GM21381 (cell line): ENCODE measurements at regions not wholly inside any gene's neighbourhood (a gene's known extent, or its start where the extent isn't known, plus 50 kb on each side); places are given as distances from the start of the nearest gene placed in this dataset.
"Not testable (repeated sequence)": the region's sequence is repeated elsewhere in the genome, so short reads cannot be mapped to it uniquely, and the experiment has no call there.

Experiments
- ATAC-seq: cut with Tn5 transposase; IDR thresholded peaks from one replicate; pipeline ENCODE4 v1.9.1; 2021; ENCODE audit warnings: mild to moderate bottlenecking, moderate library complexity; ENCODE audit not compliant: unreplicated experiment

GRCh38 chr9:82488313-82489200 is 500.0 kb downstream of the SPATA31D1 start:
- ATAC-seq = no peak

GRCh38 chr9:82489201-82489821 is 500.7 kb downstream of the SPATA31D1 start:
- no peak for ATAC-seq

GRCh38 chr9:82490019-82490499 is 501.5 kb downstream of the SPATA31D1 start:
- ATAC-seq = no peak

GRCh38 chr9:82490821-82491220 is 502.2 kb downstream of the SPATA31D1 start:
- ATAC-seq = not testable (repeated sequence)

- no peak for ATAC-seq
These were observed 503.0 kb downstream of the SPATA31D1 start for GRCh38 chr9:82491604-82492003.

- no peak for ATAC-seq
These were observed 503.7 kb downstream of the SPATA31D1 start for GRCh38 chr9:82492274-82492673.

GRCh38 chr9:82495884-82496777 is 507.6 kb downstream of the SPATA31D1 start:
- ATAC-seq = no peak

GRCh38 chr9:82498541-82499317 is 510.2 kb downstream of the SPATA31D1 start:
- no peak for ATAC-seq

- no peak for ATAC-seq
These were observed 510.8 kb downstream of the SPATA31D1 start for GRCh38 chr9:82499337-82499736.

- no peak for ATAC-seq
These were observed 516.0 kb downstream of the SPATA31D1 start for GRCh38 chr9:82504620-82505019.

GRCh38 chr9:82511626-82512025 is 523.1 kb downstream of the SPATA31D1 start:
- no peak for ATAC-seq

- ATAC-seq = no peak
These were observed 524.2 kb downstream of the SPATA31D1 start for GRCh38 chr9:82512728-82513127.

GRCh38 chr9:82513242-82513751 is 524.7 kb downstream of the SPATA31D1 start:
- ATAC-seq = no peak

GRCh38 chr9:82513976-82514735 is 525.6 kb downstream of the SPATA31D1 start:
- ATAC-seq = no peak

- ATAC-seq = no peak
These were observed 530.3 kb downstream of the SPATA31D1 start for GRCh38 chr9:82518868-82519267.

- no peak for ATAC-seq
These were observed 530.8 kb downstream of the SPATA31D1 start for GRCh38 chr9:82519332-82519731.

GRCh38 chr9:82524407-82524806 is 535.8 kb downstream of the SPATA31D1 start:
- ATAC-seq = no peak

- ATAC-seq = no peak
These were observed 536.4 kb downstream of the RASEF start for GRCh38 chr9:82526577-82526976.

GRCh38 chr9:82531795-82532194 is 531.1 kb downstream of the RASEF start:
- ATAC-seq = no peak
